H1 (cell line): ENCODE measurements at regions not wholly inside any gene's neighbourhood (a gene's known extent, or its start where the extent isn't known, plus 50 kb on each side); places are given as distances from the start of the nearest gene placed in this dataset.

Experiments used
- CBX5 ChIP-seq: fragments of 300-800, 300-1000 bp; sonication (generic); IDR thresholded peaks from 2 replicates; pipeline ENCODE4 v1.7.1; 2016; ENCODE audit warnings: antibody characterized with exemption, low read length, low read depth
- POLR2A ChIP-seq, 2 experiments: IDR thresholded peaks; 1 replicate in 1 of 2; 2 replicates in 1 of 2; pipeline ENCODE4 v1.6.1; 2011; ENCODE audit warnings: low read depth in 2 of 2, low read length in 2 of 2, mild to moderate bottlenecking in 2 of 2; ENCODE audit errors: control extremely low read depth in 1 of 2
- POLR2AphosphoS5 ChIP-seq: IDR thresholded peaks from 2 replicates; pipeline ENCODE4 v1.6.1; 2011; ENCODE audit warnings: low read depth, low read length
- TF ChIP-seq, protein P1 (sequence below): IDR thresholded peaks from 2 replicates; pipeline ENCODE4 v1.6.1; 2012; ENCODE audit warnings: inconsistent platforms
- TF ChIP-seq, protein P2 (sequence below), 3 experiments: IDR thresholded peaks; 1 replicate in 2 of 3; 2 replicates in 1 of 3; pipeline versions ENCODE4 v1.5.1 to v1.6.1; 2011; ENCODE audit warnings: low read length in 3 of 3, mild to moderate bottlenecking in 3 of 3, inconsistent platforms in 2 of 3, low read depth in 1 of 3, moderate library complexity in 1 of 3; ENCODE audit not compliant: insufficient read depth in 1 of 3; ENCODE audit errors: control extremely low read depth in 1 of 3
- TF ChIP-seq, protein P3 (sequence below): IDR thresholded peaks from 2 replicates; pipeline ENCODE4 v1.6.1; 2011; ENCODE audit warnings: low read length, improper control_type of control experiment

DNA sequence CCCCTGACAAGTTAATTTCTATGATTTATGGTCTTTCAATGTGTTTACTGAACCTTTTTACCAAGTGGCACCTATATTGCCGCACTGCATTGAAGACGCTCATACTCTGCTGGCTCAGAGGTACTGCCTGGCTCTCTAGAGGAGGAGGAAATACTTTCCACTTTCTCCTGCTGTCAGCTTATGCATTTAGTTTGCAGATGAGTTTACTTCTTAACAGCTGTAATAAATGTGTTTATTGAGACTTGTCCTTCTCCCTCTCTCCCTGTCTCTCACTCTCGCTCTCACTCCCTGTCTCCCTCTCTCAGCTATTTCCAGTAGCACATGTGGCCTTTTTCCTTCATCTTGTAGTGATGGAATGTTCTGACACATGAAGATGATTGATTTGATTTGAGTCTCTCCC is 60.3 kb upstream of the SPATA13 start:
- TF ChIP-seq CBX5 (no peak), POLR2AphosphoS5 (no peak), POLR2A (IDR thresholded peaks at IDR 0.05; ENCODE audit: control extremely low read depth in 1 of 2, low read depth in 2 of 2, low read length in 2 of 2) (no peak)
- TF ChIP-seq, protein P1, sequence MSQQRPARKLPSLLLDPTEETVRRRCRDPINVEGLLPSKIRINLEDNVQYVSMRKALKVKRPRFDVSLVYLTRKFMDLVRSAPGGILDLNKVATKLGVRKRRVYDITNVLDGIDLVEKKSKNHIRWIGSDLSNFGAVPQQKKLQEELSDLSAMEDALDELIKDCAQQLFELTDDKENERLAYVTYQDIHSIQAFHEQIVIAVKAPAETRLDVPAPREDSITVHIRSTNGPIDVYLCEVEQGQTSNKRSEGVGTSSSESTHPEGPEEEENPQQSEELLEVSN = no peak
- TF ChIP-seq, protein P2, sequence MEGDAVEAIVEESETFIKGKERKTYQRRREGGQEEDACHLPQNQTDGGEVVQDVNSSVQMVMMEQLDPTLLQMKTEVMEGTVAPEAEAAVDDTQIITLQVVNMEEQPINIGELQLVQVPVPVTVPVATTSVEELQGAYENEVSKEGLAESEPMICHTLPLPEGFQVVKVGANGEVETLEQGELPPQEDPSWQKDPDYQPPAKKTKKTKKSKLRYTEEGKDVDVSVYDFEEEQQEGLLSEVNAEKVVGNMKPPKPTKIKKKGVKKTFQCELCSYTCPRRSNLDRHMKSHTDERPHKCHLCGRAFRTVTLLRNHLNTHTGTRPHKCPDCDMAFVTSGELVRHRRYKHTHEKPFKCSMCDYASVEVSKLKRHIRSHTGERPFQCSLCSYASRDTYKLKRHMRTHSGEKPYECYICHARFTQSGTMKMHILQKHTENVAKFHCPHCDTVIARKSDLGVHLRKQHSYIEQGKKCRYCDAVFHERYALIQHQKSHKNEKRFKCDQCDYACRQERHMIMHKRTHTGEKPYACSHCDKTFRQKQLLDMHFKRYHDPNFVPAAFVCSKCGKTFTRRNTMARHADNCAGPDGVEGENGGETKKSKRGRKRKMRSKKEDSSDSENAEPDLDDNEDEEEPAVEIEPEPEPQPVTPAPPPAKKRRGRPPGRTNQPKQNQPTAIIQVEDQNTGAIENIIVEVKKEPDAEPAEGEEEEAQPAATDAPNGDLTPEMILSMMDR (IDR thresholded peaks at IDR 0.05; ENCODE audit: control extremely low read depth in 1 of 3, insufficient read depth in 1 of 3, low read depth in 1 of 3, low read length in 3 of 3) = no peak
- TF ChIP-seq, protein P3, sequence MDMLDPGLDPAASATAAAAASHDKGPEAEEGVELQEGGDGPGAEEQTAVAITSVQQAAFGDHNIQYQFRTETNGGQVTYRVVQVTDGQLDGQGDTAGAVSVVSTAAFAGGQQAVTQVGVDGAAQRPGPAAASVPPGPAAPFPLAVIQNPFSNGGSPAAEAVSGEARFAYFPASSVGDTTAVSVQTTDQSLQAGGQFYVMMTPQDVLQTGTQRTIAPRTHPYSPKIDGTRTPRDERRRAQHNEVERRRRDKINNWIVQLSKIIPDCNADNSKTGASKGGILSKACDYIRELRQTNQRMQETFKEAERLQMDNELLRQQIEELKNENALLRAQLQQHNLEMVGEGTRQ = no peak
